ENCODE measurements at regions not wholly inside any gene's neighbourhood (a gene's known extent, or its start where the extent isn't known, plus 50 kb on each side); places are given as distances from the start of the nearest gene placed in this dataset.

DNA sequence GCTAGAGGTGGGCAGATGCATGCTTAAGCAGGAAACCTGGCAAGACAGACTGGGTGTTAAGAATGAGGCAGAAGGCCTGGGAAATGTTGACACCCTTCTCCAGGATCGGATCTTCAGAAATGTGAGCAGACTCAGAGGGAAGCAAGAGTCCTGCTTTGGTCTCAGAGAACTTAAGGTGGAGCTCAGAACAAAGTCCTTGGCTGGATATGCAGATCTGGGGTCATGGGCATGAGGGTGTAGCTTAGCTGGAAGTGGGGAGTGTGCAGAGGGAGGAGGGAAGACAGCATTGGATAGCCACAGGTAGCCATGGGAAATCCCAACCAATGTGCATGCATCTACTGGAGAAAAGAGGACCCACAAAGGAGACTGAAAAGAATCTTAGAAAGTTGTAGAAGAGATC, 58.6 kb upstream of the CDON start:
- no peaks in the 10 kb centered on the region for H3K9me3 ChIP-seq (ENCODE audit: insufficient read depth, low read depth, low read length)
- DNase-seq (ENCODE audit: low read depth), result no peak

DNA sequence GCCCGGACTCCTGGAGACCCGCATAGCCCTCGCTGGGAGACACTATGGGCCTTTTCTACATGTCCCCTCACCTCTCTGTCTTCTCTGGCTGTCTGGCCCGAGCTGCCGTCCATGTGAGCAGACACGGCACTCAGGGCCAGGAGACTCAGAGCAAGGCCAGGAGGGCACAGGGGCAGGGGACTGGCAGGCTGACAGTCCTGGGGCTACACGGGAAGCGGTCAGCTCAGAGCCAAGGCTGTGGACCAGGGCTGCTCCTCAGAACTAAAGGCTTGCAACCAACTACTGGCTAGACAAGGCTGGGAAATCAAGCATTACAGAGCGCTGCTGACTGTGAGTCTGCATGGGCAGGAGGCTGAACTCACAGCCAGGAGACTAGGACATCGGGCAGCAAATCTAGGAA, 56.1 kb upstream of the CDON start:
- FAIRE-seq (no peak), DNase-seq (ENCODE audit: low read depth) (no peak)
- no peaks in the 10 kb centered on the region for H3K36me3 Mint-ChIP-seq (ENCODE audit: low read depth, unreplicated experiment)
- Histone ChIP-seq H3K9ac (ENCODE audit: low read length) (no peak overlapping the region), H3K4me2 (ENCODE audit: low read length) (no peak overlapping the region), H3K27ac (ENCODE audit: low read depth, low read length) (no peak overlapping the region), H2AFZ (ENCODE audit: low read depth, low read length) (no peak overlapping the region), H3K79me2 (ENCODE audit: insufficient read depth, low read length) (no peaks in the 10 kb centered on the region), H4K20me1 (ENCODE audit: insufficient read depth, low read length) (no peaks in the 10 kb centered on the region), H3K27me3 (ENCODE audit: insufficient read depth, low read length) (peaks cover 11% of the 10 kb centered on the region), H3K4me1 (ENCODE audit: insufficient read depth, low read length) (peaks cover 18% of the 10 kb centered on the region), H3K36me3 (ENCODE audit: insufficient read depth, low read length) (no peaks in the 10 kb centered on the region), H3K4me3 (ENCODE audit: insufficient read depth, low read depth, low read length) (no peak overlapping the region), H3K9me3 (ENCODE audit: insufficient read depth, low read depth, low read length) (no peaks in the 10 kb centered on the region)
- no peak overlapping the region for H3K27ac Mint-ChIP-seq (ENCODE audit: unreplicated experiment)
- TF ChIP-seq EZH2 (IDR thresholded peaks at IDR 0.05; ENCODE audit: insufficient read depth, low read length), result no peak
- H3K9me3 Mint-ChIP-seq (ENCODE audit: unreplicated experiment), result peaks cover 2% of the 10 kb centered on the region
- H3K4me3 Mint-ChIP-seq (ENCODE audit: unreplicated experiment), result no peak overlapping the region
- peaks cover 7% of the 10 kb centered on the region for H3K4me1 Mint-ChIP-seq (ENCODE audit: low read depth, unreplicated experiment)
- H3K27me3 Mint-ChIP-seq (ENCODE audit: low read depth, unreplicated experiment), result peaks cover 16% of the 10 kb centered on the region

More for the DNA sequence above, 58.6 kb upstream of the CDON start:
- TF ChIP-seq EZH2 (IDR thresholded peaks at IDR 0.05; ENCODE audit: insufficient read depth, low read length), result no peak
- TF ChIP-seq, protein P1, sequence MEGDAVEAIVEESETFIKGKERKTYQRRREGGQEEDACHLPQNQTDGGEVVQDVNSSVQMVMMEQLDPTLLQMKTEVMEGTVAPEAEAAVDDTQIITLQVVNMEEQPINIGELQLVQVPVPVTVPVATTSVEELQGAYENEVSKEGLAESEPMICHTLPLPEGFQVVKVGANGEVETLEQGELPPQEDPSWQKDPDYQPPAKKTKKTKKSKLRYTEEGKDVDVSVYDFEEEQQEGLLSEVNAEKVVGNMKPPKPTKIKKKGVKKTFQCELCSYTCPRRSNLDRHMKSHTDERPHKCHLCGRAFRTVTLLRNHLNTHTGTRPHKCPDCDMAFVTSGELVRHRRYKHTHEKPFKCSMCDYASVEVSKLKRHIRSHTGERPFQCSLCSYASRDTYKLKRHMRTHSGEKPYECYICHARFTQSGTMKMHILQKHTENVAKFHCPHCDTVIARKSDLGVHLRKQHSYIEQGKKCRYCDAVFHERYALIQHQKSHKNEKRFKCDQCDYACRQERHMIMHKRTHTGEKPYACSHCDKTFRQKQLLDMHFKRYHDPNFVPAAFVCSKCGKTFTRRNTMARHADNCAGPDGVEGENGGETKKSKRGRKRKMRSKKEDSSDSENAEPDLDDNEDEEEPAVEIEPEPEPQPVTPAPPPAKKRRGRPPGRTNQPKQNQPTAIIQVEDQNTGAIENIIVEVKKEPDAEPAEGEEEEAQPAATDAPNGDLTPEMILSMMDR (IDR thresholded peaks at IDR 0.05; ENCODE audit: insufficient read depth, low read depth, low read length), result no peak
- Histone ChIP-seq H3K9ac (ENCODE audit: low read length) (no peak overlapping the region), H3K27me3 (ENCODE audit: insufficient read depth, low read length) (peaks cover 21% of the 10 kb centered on the region), H3K79me2 (ENCODE audit: insufficient read depth, low read length) (no peaks in the 10 kb centered on the region), H3K4me2 (ENCODE audit: low read length) (no peak overlapping the region), H4K20me1 (ENCODE audit: insufficient read depth, low read length) (no peaks in the 10 kb centered on the region), H3K4me3 (ENCODE audit: insufficient read depth, low read depth, low read length) (no peak overlapping the region), H3K4me1 (ENCODE audit: insufficient read depth, low read length) (no peaks in the 10 kb centered on the region), H3K27ac (ENCODE audit: low read depth, low read length) (no peak overlapping the region), H2AFZ (ENCODE audit: low read depth, low read length) (no peak overlapping the region), H3K36me3 (ENCODE audit: insufficient read depth, low read length) (no peaks in the 10 kb centered on the region)
- no peak for FAIRE-seq
- Mint-ChIP-seq H3K4me1 (ENCODE audit: low read depth, unreplicated experiment) (no peaks in the 10 kb centered on the region), H3K36me3 (ENCODE audit: low read depth, unreplicated experiment) (no peaks in the 10 kb centered on the region), H3K27me3 (ENCODE audit: low read depth, unreplicated experiment) (peaks cover 19% of the 10 kb centered on the region), H3K9me3 (ENCODE audit: unreplicated experiment) (peaks cover 4% of the 10 kb centered on the region), H3K27ac (ENCODE audit: unreplicated experiment) (no peak overlapping the region), H3K4me3 (ENCODE audit: unreplicated experiment) (no peak overlapping the region)

DNA sequence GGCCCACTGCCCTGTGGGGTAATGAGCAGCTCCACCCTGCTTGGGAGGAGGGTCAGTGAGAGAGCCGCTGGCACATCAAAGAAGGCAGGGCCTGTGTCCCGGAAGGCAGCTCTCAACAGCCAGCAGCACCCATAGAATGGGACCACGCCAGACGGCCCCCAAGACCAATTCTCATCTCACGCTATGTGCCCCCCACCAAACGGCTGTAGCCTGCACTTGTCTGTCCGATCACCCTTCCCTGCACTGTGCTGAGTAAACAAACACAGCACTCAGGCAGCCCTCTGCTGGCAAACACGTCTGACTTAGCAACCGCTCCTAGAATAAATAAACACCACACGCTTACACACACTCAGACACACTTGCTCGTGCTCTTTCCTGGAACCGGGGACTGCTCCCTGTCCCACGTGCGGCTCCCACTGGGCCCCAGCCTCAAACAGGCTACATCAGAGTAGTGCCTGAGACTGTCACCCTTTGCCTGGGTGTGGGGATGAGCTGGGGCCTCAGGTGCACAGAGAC, 53.2 kb upstream of the CDON start:
- TF ChIP-seq, protein P1 (IDR thresholded peaks at IDR 0.05; ENCODE audit: insufficient read depth, low read depth, low read length), result peak; percentile 7
- TF ChIP-seq EZH2 (IDR thresholded peaks at IDR 0.05; ENCODE audit: insufficient read depth, low read length), result no peak
- H3K27ac Mint-ChIP-seq (ENCODE audit: unreplicated experiment), result peak overlapping the region; percentile 75
- H3K36me3 ChIP-seq (ENCODE audit: insufficient read depth, low read length), result no peaks in the 10 kb centered on the region
- peak overlapping the region; percentile 28 for H2AFZ ChIP-seq (ENCODE audit: low read depth, low read length)
- peaks cover 15% of the 10 kb centered on the region for H3K4me1 Mint-ChIP-seq (ENCODE audit: low read depth, unreplicated experiment)
- no peak overlapping the region for H3K27ac ChIP-seq (ENCODE audit: low read depth, low read length)
- peaks cover 4% of the 10 kb centered on the region for H3K27me3 ChIP-seq (ENCODE audit: insufficient read depth, low read length)
- H3K4me1 ChIP-seq (ENCODE audit: insufficient read depth, low read length), result peaks cover 24% of the 10 kb centered on the region
- DNase-seq (ENCODE audit: low read depth) (peak; percentile 83), FAIRE-seq (peak; percentile 5)
- no peaks in the 10 kb centered on the region for H4K20me1 ChIP-seq (ENCODE audit: insufficient read depth, low read length)
- no peak overlapping the region for H3K4me3 ChIP-seq (ENCODE audit: insufficient read depth, low read depth, low read length)
- H3K9ac ChIP-seq (ENCODE audit: low read length), result no peak overlapping the region
- peak overlapping the region; percentile 37 for H3K4me2 ChIP-seq (ENCODE audit: low read length)
- H3K4me3 Mint-ChIP-seq (ENCODE audit: unreplicated experiment), result no peak overlapping the region
- no peaks in the 10 kb centered on the region for H3K36me3 Mint-ChIP-seq (ENCODE audit: low read depth, unreplicated experiment)
- peaks cover 7% of the 10 kb centered on the region for H3K27me3 Mint-ChIP-seq (ENCODE audit: low read depth, unreplicated experiment)
- no peaks in the 10 kb centered on the region for H3K79me2 ChIP-seq (ENCODE audit: insufficient read depth, low read length)
- H3K9me3 ChIP-seq (ENCODE audit: insufficient read depth, low read depth, low read length), result no peaks in the 10 kb centered on the region
- H3K9me3 Mint-ChIP-seq (ENCODE audit: unreplicated experiment), result no peaks in the 10 kb centered on the region
